Liver (tissue), 8 donors: ENCODE measurements at regions not wholly inside any gene's neighbourhood (a gene's known extent, or its start where the extent isn't known, plus 50 kb on each side); places are given as distances from the start of the nearest gene placed in this dataset.
A peak's percentile ranks its signal among the peaks of the same experiment; 100 is the strongest.

Experiments
- DNase-seq: peaks from one replicate; pipeline ENCODE4 v3.0.0-alpha.2; 2017; ENCODE audit warnings: low spot score
- H3K27ac ChIP-seq, 2 donors: one replicate each; pipeline ENCODE4 v1.7.0; 2013; ENCODE audit warnings: inconsistent platforms in 2 of 2, low read length in 2 of 2, control low read depth in 1 of 2, low read depth in 1 of 2, mild to moderate bottlenecking in 1 of 2
- H3K27me3 ChIP-seq, 4 donors: one replicate each; pipeline versions ENCODE4 v1.6.1 to v1.7.0; 2013; ENCODE audit warnings: low read length in 3 of 4, inconsistent platforms in 1 of 4, mild to moderate bottlenecking in 1 of 4, moderate library complexity in 1 of 4; ENCODE audit not compliant: control insufficient read depth in 4 of 4, insufficient read depth in 4 of 4
- H3K36me3 ChIP-seq, 4 donors: one replicate each; pipeline versions ENCODE4 v1.6.1 to v1.7.0; 2013; ENCODE audit warnings: low read length in 3 of 4, mild to moderate bottlenecking in 3 of 4, low read depth in 1 of 4, moderate library complexity in 1 of 4; ENCODE audit not compliant: control insufficient read depth in 4 of 4, insufficient read depth in 3 of 4
- H3K4me1 ChIP-seq, 4 donors: one replicate each; pipeline versions ENCODE4 v1.6.1 to v1.7.0; 2013; ENCODE audit warnings: low read length in 3 of 4, mild to moderate bottlenecking in 3 of 4, moderate library complexity in 1 of 4; ENCODE audit not compliant: control insufficient read depth in 4 of 4, insufficient read depth in 4 of 4
- H3K4me3 ChIP-seq, 3 donors: one replicate each; pipeline versions ENCODE4 v1.6.1 to v1.7.0; 2013; ENCODE audit warnings: low read length in 3 of 3, control low read depth in 1 of 3, low read depth in 1 of 3, mild to moderate bottlenecking in 1 of 3
- H3K9ac ChIP-seq, 2 donors: one replicate each; pipeline ENCODE4 v1.7.0; 2013; ENCODE audit warnings: low read length in 2 of 2, mild to moderate bottlenecking in 2 of 2, moderate library complexity in 2 of 2, control low read depth in 1 of 2, low read depth in 1 of 2
- H3K9me3 ChIP-seq, 4 donors: one replicate each; pipeline versions ENCODE4 v1.6.1 to v1.7.0; 2013; ENCODE audit warnings: low read length in 3 of 4; ENCODE audit not compliant: control insufficient read depth in 4 of 4
- ATF3 ChIP-seq: IDR thresholded peaks from 2 replicates; pipeline ENCODE4 v1.6.1; 2016; ENCODE audit warnings: antibody characterized with exemption
- FOXA1 ChIP-seq: IDR thresholded peaks from 2 replicates; pipeline ENCODE4 v1.6.1; 2016; ENCODE audit warnings: antibody characterized with exemption
- FOXA2 ChIP-seq: IDR thresholded peaks from 2 replicates; pipeline ENCODE4 v1.6.1; 2016; ENCODE audit warnings: antibody characterized with exemption
- GABPA ChIP-seq, 2 donors: IDR thresholded peaks in 1 of 2; conservative IDR thresholded peaks in 1 of 2; 2 replicates each; pipeline ENCODE4 v1.6.1; 2016; ENCODE audit warnings: antibody characterized with exemption in 2 of 2, mild to moderate bottlenecking in 1 of 2, moderate library complexity in 1 of 2
- HNF4A ChIP-seq, 2 donors: conservative IDR thresholded peaks; 2 replicates each; pipeline ENCODE4 v1.6.1; 2016; ENCODE audit warnings: antibody characterized with exemption in 2 of 2, mild to moderate bottlenecking in 2 of 2
- HNF4G ChIP-seq: IDR thresholded peaks from 2 replicates; pipeline ENCODE4 v1.6.1; 2016; ENCODE audit warnings: antibody characterized with exemption
- NR2F2 ChIP-seq: IDR thresholded peaks from 2 replicates; pipeline ENCODE4 v1.6.1; 2016; ENCODE audit warnings: antibody characterized with exemption
- RAD21 ChIP-seq, 2 donors: IDR thresholded peaks; 2 replicates each; pipeline ENCODE4 v1.6.1; 2016; ENCODE audit warnings: antibody characterized with exemption in 2 of 2, mild to moderate bottlenecking in 2 of 2
- RXRA ChIP-seq, 2 donors: IDR thresholded peaks; 2 replicates each; pipeline ENCODE4 v1.6.1; 2017 to 2018; ENCODE audit warnings: antibody characterized with exemption in 2 of 2, mild to moderate bottlenecking in 1 of 2
- TAF1 ChIP-seq: conservative IDR thresholded peaks from 2 replicates; pipeline ENCODE4 v1.6.1; 2016; ENCODE audit warnings: antibody characterized with exemption, mild to moderate bottlenecking
- YY1 ChIP-seq: IDR thresholded peaks from 2 replicates; pipeline ENCODE4 v1.6.1; 2016; ENCODE audit warnings: antibody characterized with exemption, mild to moderate bottlenecking
- WGBS: extraction: QIAGEN DNeasy Blood & Tissue Kit; methylation state at CpG from one replicate; pipeline ENCODE4 v1.1.7; 2013; 5-methylcytosine and 5-hydroxymethylcytosine counted together
- TF ChIP-seq, protein P1 (sequence below): fragments of 150-350 bp; IDR thresholded peaks from 2 replicates; pipeline ENCODE4 v1.5.1; 2017; ENCODE audit warnings: improper control_type of control experiment, low read depth, low read length; ENCODE audit not compliant: missing input control
- TF ChIP-seq, protein P2 (sequence below): IDR thresholded peaks from 2 replicates; pipeline ENCODE4 v1.6.1; 2016; ENCODE audit warnings: antibody characterized with exemption
- donor health status: healthy.
- donor health status: healthy.
- donor health status: healthy.
- donor health status: healthy.
- donor health status: healthy.

GRCh38 chr11:22076271-22076930 lies 116.5 kb upstream of the ANO5 start (continued):
- TF ChIP-seq, protein P1, sequence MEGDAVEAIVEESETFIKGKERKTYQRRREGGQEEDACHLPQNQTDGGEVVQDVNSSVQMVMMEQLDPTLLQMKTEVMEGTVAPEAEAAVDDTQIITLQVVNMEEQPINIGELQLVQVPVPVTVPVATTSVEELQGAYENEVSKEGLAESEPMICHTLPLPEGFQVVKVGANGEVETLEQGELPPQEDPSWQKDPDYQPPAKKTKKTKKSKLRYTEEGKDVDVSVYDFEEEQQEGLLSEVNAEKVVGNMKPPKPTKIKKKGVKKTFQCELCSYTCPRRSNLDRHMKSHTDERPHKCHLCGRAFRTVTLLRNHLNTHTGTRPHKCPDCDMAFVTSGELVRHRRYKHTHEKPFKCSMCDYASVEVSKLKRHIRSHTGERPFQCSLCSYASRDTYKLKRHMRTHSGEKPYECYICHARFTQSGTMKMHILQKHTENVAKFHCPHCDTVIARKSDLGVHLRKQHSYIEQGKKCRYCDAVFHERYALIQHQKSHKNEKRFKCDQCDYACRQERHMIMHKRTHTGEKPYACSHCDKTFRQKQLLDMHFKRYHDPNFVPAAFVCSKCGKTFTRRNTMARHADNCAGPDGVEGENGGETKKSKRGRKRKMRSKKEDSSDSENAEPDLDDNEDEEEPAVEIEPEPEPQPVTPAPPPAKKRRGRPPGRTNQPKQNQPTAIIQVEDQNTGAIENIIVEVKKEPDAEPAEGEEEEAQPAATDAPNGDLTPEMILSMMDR, result no peak
- TF ChIP-seq YY1 (peak; percentile 83), GABPA (IDR thresholded peaks at IDR 0.05 in 1 of 2, conservative IDR thresholded peaks at IDR 0.05 in 1 of 2) (no peak), RXRA (IDR thresholded peaks at IDR 0.05) (peak; percentile 80 to 82)
- TF ChIP-seq, protein P2, sequence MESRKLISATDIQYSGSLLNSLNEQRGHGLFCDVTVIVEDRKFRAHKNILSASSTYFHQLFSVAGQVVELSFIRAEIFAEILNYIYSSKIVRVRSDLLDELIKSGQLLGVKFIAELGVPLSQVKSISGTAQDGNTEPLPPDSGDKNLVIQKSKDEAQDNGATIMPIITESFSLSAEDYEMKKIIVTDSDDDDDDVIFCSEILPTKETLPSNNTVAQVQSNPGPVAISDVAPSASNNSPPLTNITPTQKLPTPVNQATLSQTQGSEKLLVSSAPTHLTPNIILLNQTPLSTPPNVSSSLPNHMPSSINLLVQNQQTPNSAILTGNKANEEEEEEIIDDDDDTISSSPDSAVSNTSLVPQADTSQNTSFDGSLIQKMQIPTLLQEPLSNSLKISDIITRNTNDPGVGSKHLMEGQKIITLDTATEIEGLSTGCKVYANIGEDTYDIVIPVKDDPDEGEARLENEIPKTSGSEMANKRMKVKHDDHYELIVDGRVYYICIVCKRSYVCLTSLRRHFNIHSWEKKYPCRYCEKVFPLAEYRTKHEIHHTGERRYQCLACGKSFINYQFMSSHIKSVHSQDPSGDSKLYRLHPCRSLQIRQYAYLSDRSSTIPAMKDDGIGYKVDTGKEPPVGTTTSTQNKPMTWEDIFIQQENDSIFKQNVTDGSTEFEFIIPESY, result peak; percentile 81

DNA sequence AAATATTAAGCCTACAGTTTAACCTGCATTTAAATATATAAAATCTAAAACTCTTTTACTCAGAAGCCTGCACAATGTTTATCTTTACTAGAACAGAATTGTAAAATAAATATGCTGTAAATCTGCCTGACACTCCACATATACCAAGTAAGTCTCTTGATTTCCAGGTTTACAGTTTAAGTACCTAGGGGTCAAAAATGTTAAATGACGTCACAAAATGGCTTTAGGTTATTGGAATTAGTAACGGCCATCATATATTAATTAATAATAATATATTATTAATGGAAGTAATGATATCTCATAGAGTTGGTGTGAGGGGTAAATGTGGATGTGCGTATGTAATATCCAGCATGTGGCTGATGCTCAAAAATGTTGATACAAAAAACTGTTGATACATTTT lies 114.8 kb upstream of the ANO5 start:
- H3K4me1 ChIP-seq, result peaks cover 5 to 30% (median 22%) of the 10 kb centered on the region in 4 donors
- TF ChIP-seq TAF1, result no peak
- TF ChIP-seq, protein P2, result no peak
- no peak for TF ChIP-seq RAD21 (IDR thresholded peaks at IDR 0.05)
- TF ChIP-seq, protein P1, result no peak
- TF ChIP-seq HNF4A (conservative IDR thresholded peaks at IDR 0.05), result no peak
- TF ChIP-seq NR2F2, result no peak
- TF ChIP-seq FOXA2, result no peak
- no peak for TF ChIP-seq HNF4G
- no peak for TF ChIP-seq ATF3
- no peak for TF ChIP-seq FOXA1
- no peak for DNase-seq
- H3K27ac ChIP-seq, result no peak overlapping the region
- no peaks in the 10 kb centered on the region for H3K36me3 ChIP-seq
- no peak overlapping the region for H3K9ac ChIP-seq
- WGBS, result 74% methylated on average over 3 of the region's 3 CpGs
- H3K27me3 ChIP-seq, result no peaks in the 10 kb centered on the region
- H3K9me3 ChIP-seq, result no peaks in the 10 kb centered on the region
- no peak overlapping the region for H3K4me3 ChIP-seq
